LNCAP (cell line): ENCODE measurements at regions not wholly inside any gene's neighbourhood (a gene's known extent, or its start where the extent isn't known, plus 50 kb on each side); places are given as distances from the start of the nearest gene placed in this dataset.

ENCODE experiments used
- CTCF ChIP-seq: fragments of 450-650 bp; IDR thresholded peaks from 2 replicates; pipeline ENCODE4 v1.5.1; 2017; ENCODE audit warnings: mild to moderate bottlenecking

DNA sequence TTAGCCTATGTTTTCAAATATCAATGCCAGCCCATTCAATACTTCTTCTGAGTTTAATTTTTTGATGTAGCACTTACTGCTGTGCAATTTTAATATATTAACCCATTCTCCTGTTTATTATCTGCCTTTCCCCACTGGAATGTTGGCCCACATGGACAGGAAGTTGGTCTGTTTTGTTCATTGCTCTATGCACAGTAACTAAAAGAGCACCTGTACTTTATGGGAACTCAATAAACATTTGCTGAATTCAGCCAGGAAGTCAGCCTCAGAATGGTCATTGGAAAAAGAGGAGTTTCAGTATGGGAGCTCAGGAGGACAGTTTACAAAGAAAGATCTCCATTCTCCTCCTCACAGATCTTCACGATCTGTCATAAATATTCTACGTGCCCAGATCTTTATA, 510.5 kb upstream of the AGA start:
- no peak for TF ChIP-seq CTCF

GRCh38 chr4:177957596-177958360, 515.5 kb upstream of the AGA start:
- TF ChIP-seq CTCF, result no peak

GRCh38 chr4:177960566-177960965, 518.3 kb upstream of the AGA start:
- TF ChIP-seq CTCF, result no peak

DNA sequence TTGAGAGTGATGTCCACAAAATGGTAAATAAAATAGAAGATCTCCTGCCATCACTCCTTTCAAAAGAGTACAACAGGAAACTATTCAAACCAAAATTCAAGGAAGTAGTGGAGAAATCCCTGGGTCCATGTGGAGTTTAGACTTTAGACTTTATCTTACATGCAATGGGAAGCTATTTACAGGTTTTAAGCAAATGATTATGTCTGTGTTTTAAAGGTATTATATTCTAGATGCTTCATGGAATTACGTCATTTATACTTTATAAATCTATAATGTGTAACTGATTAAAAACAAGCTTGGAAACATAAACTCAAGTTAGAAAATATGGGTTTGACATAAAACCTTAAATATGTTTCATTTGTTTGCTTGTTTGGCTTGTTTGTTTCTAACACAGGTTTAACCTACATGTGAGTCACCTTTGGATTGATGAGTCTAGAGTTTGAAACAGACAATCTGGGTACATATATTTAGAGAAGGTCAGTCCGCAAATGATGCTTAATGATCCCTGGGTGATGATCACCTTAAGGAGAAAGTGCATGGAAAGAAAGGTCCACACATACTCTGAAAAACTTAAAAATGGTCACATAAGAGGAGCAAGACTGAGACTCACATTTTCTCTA, 519.6 kb upstream of the AGA start:
- no peak for TF ChIP-seq CTCF

GRCh38 chr4:177964061-177964460, 521.8 kb upstream of the AGA start:
- TF ChIP-seq CTCF, result no peak

DNA sequence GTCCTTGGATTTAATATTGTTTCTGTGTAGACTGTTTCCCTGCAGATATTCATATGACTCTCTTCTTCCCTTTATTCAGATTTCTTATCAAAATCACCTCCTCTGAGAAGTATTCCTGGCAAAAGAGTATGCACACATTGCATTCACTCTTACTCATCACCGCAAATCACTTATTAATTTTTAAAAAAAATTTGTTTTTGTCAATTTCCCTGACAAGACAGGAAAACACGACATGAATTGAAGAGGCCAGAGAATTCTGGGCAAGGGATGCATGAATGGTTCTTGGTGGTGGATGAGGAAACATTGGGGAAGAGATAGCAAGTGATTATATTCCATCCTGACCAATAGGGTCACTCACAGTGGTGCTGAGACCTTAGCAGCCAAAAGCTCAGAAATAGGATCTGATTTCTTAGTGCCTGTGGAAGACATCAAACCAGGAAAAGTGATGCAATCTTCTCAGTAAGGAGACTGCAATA, 522.5 kb upstream of the AGA start:
- TF ChIP-seq CTCF, result no peak

DNA sequence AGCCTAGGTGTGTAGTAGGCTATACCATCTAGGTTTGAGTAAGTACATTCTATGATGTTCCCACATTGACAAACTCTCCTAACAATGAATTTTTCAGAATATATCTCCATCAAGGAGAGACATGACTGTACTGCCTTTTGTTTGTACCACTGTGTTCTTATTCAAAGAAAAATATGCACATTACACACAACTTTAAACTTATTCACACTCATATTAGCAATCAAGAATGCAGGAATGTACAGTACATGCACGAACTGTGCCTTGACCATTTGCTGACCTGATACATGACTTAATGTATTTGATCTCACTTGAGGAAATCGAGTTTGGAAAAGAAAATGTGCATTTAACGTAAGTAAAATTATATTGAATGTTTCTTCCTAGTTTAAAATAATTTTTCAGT, 525.1 kb upstream of the AGA start:
- TF ChIP-seq CTCF, result no peak
